Natural killer cell treated with Interleukin-12 subunit alpha and Interleukin-12 subunit beta and Interleukin-15 and Interleukin-18, amount 100 ng/mL, for 72 hours (primary cell): ENCODE measurements at regions not wholly inside any gene's neighbourhood (a gene's known extent, or its start where the extent isn't known, plus 50 kb on each side); places are given as distances from the start of the nearest gene placed in this dataset.
A peak's percentile ranks its signal among the peaks of the same experiment; 100 is the strongest.
"Not testable (repeated sequence)": the region's sequence is repeated elsewhere in the genome, so short reads cannot be mapped to it uniquely, and the experiment has no call there.

ENCODE experiments used
- ATAC-seq, 2 donors: fragments of 150-1000 bp; cut with Tn5 transposase in 1 of 2; sonication (Bioruptor Pico), chemical (Tn5 transposase) in 1 of 2; 2 replicates each; pipeline ENCODE4 v1.10.0; 2021
- DNase-seq: peaks from one replicate; pipeline ENCODE4 v3.0.0; 2022; ENCODE audit warnings: low spot score
- H3K27ac Mint-ChIP-seq, 2 donors: 1 replicate in 1 of 2; 2 replicates in 1 of 2; pipeline ENCODE4 v1.8.0; 2022; ENCODE audit warnings: mixed read lengths in 2 of 2, mild to moderate bottlenecking in 1 of 2, moderate library complexity in 1 of 2
- H3K27me3 Mint-ChIP-seq, 2 donors: 1 replicate in 1 of 2; 2 replicates in 1 of 2; pipeline ENCODE4 v1.8.0; 2022; ENCODE audit warnings: mixed read lengths in 2 of 2
- H3K36me3 Mint-ChIP-seq: one replicate; pipeline ENCODE4 v1.8.0; 2022; ENCODE audit warnings: mixed read lengths
- H3K4me1 Mint-ChIP-seq, 2 donors: 1 replicate in 1 of 2; 2 replicates in 1 of 2; pipeline ENCODE4 v1.8.0; 2022; ENCODE audit warnings: low read depth in 2 of 2, mixed read lengths in 2 of 2, mild to moderate bottlenecking in 1 of 2
- H3K4me3 Mint-ChIP-seq: one replicate; pipeline ENCODE4 v1.8.0; 2022; ENCODE audit warnings: mixed read lengths
- H3K9me3 Mint-ChIP-seq: 2 replicates; pipeline ENCODE4 v1.8.0; 2022; ENCODE audit warnings: mixed read lengths

DNA sequence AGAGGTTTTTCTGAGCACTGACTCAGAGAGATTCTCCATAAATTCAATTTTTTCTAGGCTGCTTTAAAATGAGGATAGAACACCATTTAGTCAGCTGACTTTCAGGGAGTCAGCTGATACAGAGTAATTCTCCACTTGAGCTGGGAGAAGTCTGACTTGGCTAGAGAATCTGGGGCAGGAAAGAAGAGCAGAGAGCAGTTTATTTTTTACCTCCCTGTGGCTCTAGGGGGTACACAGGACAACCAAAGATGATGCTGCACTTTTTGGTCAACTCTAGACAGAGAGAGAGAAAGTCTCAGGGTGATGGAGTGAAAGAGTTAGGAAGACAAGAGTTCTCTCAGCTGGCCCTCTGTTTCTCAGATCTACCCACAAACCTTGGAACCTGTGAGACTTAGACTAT lies 67.3 kb upstream of the EED start:
- H3K9me3 Mint-ChIP-seq: no peaks in the 10 kb centered on the region
- H3K4me1 Mint-ChIP-seq: peaks cover 20 to 24% of the 10 kb centered on the region in 2 donors
- peak overlapping the region; percentile 40 to 65 for H3K27ac Mint-ChIP-seq
- H3K36me3 Mint-ChIP-seq: no peaks in the 10 kb centered on the region
- H3K4me3 Mint-ChIP-seq: peak overlapping the region; percentile 56
- no peaks in the 10 kb centered on the region for H3K27me3 Mint-ChIP-seq
- no peak for DNase-seq
- ATAC-seq: no peak

DNA sequence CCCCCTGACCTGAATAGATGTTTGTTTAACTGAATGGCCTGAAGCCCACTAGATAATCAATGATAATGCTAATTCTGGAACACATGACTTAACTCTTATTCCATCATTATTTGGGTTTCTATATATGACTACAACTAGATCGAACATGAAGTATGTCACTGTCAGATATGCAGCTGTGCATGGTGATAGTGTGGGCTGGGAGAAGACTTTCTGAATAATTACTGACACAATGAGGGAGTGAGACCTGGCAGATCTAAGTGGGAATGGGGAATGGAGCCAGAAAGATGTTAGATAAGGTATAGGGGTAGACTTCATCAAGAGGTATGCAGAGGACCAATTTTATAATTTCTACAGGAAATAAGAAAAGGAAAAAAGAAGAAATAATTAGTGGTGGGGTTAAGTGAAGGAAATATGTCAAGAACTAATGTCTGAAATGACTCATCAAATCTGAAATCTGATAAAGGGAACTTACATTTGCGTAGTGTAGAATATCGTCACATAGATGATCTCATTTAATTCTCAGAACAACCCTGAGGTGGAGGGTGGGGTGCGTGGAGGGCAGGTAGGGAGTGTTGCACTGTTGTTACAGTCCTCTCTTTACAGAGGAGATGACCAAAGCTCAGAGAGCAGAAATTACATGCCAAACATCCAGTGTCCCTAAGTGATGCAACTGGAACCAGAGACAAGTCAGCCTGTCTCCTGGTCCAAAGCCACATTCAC lies 68.2 kb upstream of the EED start:
- ATAC-seq (peak; percentile 80 to 91), DNase-seq (no peak)
- H3K9me3 Mint-ChIP-seq: no peaks in the 10 kb centered on the region
- H3K27ac Mint-ChIP-seq: peak overlapping the region; percentile 40 to 65
- no peaks in the 10 kb centered on the region for H3K27me3 Mint-ChIP-seq
- peak overlapping the region; percentile 63 for H3K4me3 Mint-ChIP-seq
- H3K36me3 Mint-ChIP-seq: no peaks in the 10 kb centered on the region
- peaks cover 20 to 24% of the 10 kb centered on the region in 2 donors for H3K4me1 Mint-ChIP-seq

DNA sequence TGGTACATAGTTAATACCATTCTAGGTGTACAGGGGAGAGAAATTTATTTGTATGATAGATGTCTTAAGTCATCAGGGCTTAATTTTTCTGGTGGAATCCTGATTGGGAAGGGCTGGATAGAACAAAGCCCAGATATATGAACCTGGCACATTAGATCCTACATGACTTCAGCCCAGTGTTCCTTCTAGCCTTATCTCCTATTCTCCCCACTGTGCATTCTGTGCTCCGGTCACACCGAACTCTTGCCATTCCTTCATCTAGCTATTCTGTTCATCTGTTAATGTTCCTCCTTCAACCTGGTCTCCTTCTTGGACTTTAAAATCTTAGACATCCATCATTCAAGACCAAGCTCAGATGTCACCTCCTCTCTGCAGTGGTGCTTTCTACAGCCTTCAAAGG lies 68.9 kb upstream of the EED start:
- H3K27ac Mint-ChIP-seq: peak overlapping the region; percentile 40 to 65

DNA sequence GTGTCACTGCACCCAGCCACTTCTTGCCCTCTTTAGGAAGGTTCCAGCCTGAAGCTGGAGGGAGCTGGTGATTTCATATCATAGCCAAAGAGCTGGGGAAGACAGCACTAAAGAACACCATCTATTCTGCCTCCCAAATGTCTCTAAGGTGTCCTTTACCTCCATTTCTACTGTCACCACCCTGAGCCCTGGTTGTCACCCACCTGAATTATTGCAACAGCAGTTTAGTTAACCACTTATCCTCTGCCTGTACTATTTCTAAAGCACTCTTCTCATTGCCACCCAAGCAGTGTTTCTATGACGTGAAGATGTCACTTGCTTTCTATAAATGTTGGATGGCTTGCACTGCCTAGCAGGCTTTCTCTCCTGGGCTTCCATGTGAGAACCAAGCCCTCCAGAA lies 69.4 kb upstream of the EED start:
- DNase-seq (no peak), ATAC-seq (no peak)
- H3K4me3 Mint-ChIP-seq: no peak overlapping the region
- peaks cover 20 to 24% of the 10 kb centered on the region in 2 donors for H3K4me1 Mint-ChIP-seq
- H3K9me3 Mint-ChIP-seq: no peaks in the 10 kb centered on the region
- no peaks in the 10 kb centered on the region for H3K27me3 Mint-ChIP-seq
- no peak overlapping the region for H3K27ac Mint-ChIP-seq
- H3K36me3 Mint-ChIP-seq: no peaks in the 10 kb centered on the region

More for the DNA sequence above, 68.9 kb upstream of the EED start:
- no peak for DNase-seq
- Mint-ChIP-seq H3K36me3 (no peaks in the 10 kb centered on the region), H3K4me3 (peak overlapping the region; percentile 63), H3K9me3 (no peaks in the 10 kb centered on the region), H3K27me3 (no peaks in the 10 kb centered on the region), H3K4me1 (peaks cover 20 to 24% of the 10 kb centered on the region in 2 donors)
- ATAC-seq: no peak

DNA sequence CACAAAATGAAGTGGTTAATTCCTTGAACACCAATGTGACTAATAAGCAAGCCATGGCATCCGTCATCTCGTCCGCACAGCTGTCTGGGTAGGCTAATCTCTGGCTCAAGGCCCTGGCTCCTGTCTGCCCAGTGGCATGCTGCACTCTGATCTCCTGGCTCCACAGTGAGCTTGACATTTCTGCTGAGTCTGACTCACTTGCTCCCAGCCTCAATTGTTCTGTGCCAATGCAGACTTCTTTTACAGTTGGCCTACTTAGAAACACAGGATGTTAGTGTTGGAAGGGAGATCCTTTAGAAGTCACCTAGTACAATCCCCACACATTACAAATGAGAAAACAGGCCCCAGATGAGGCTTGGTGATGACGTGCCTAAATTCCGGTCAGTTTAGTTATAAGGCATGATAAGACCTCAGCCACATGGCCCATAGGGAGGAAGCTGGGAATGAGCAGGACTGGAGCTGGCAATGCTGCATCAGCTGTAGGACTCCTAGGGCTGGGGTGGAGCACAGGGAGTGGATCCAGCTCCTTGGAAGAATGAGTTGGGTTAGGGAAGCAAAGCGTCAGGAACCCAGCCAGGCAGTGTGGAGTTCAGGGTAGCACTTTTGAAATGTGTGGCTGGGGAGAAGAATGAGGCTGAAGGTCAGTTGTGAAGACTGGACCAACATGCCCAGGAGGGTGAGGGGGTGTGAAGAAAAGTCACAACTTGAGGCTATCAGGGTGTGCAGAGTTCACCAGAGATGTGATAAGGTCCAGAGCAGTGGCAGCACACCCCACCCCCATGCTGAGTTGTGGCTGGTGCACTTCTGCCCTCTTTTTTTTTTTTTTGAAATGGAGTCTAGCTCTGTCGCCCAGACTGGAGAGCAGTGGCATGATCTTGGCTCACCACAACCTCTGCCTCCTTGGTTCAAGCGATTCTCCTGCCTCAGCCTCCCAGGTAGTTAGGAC lies 70.2 kb upstream of the EED start:
- no peak overlapping the region for H3K4me3 Mint-ChIP-seq
- H3K27me3 Mint-ChIP-seq: no peaks in the 10 kb centered on the region
- DNase-seq (no peak), ATAC-seq (no peak)
- H3K9me3 Mint-ChIP-seq: no peaks in the 10 kb centered on the region
- no peaks in the 10 kb centered on the region for H3K36me3 Mint-ChIP-seq
- H3K4me1 Mint-ChIP-seq: peaks cover 17 to 24% of the 10 kb centered on the region in 2 donors
- H3K27ac Mint-ChIP-seq: no peak overlapping the region

DNA sequence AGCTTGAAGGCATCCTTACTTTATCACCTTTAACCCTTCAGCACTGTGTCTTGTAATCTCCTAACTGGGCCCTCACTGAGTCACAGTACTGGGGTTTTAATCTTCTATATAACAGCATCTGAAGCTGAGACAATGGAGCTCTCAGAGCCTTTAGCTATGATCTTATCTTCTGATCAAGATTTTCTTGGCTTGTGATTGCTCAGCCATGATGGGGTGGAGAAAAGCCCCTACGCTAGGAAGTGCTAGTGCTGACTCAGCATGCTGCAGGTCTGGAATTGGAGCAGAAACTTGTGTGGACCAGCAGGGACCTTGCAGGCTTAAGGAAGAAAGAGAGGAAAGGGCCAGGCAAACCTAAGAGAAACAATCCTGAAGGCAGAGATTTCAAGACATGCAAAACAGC lies 71.7 kb upstream of the EED start:
- ATAC-seq (no peak), DNase-seq (no peak)
- no peak overlapping the region for H3K27ac Mint-ChIP-seq
- no peaks in the 10 kb centered on the region for H3K36me3 Mint-ChIP-seq
- no peaks in the 10 kb centered on the region for H3K27me3 Mint-ChIP-seq
- peaks cover 14 to 24% of the 10 kb centered on the region in 2 donors for H3K4me1 Mint-ChIP-seq
- H3K9me3 Mint-ChIP-seq: no peaks in the 10 kb centered on the region
- H3K4me3 Mint-ChIP-seq: no peak overlapping the region

DNA sequence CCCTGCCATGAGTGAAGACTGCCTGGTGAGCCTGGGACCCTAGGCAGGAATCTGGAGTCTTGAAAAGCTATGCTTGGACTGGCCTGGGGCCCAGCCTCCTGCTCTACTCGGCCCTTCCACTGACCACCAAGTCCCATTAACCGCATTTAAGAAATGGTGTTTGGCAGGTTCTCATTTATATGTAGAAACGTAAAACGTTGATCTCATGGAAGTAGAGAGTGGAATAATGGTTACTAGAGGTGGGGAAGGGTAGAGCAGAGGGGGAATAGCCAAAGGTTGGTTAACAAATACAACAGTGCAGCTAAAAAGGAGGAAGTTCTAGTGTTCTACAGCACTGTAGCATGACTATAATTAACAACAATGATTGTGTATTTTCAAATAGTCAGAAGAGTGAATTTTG lies 72.9 kb upstream of the EED start:
- ATAC-seq: no peak
- H3K4me3 Mint-ChIP-seq: no peak overlapping the region
- DNase-seq: no peak
- peaks cover 10 to 16% of the 10 kb centered on the region in 2 donors for H3K4me1 Mint-ChIP-seq
- no peaks in the 10 kb centered on the region for H3K36me3 Mint-ChIP-seq
- H3K27ac Mint-ChIP-seq: no peak overlapping the region
- H3K9me3 Mint-ChIP-seq: no peaks in the 10 kb centered on the region
- no peaks in the 10 kb centered on the region for H3K27me3 Mint-ChIP-seq

DNA sequence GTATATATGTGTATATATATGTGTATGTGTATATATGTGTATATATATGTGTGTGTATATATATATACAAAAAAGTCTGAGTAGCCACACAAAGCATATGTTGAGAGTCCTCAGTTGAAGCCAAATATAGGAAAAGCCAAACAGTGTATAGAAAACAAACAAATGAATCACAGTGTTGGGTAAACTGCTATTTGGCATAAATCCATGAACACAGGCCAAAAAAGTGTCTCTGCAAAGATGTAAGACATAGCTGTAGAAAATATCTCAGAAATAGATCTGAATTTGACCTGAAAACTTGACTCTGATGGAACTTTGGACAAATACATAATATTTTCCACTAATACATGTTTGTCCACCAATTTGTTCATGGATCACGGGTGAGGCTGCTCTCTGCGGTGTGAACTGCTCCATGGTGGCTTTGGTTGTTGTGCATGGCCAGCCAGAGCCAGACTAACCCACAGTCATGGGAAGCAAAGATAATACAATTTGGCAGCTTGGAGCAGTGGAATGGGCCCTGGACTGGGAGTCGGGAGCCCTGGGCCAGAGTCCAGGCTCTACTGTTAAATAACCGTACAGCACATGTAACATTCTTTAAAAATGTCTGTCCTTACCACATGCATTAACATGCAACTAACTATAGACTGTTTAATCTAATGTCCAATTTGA lies 76.9 kb upstream of the EED start:
- Mint-ChIP-seq H3K36me3 (no peaks in the 10 kb centered on the region), H3K27ac (no peak overlapping the region), H3K9me3 (no peaks in the 10 kb centered on the region), H3K4me3 (no peak overlapping the region), H3K4me1 (peaks cover 0 to 2% of the 10 kb centered on the region in 2 donors), H3K27me3 (no peaks in the 10 kb centered on the region)
- DNase-seq: no peak
- no peak for ATAC-seq

DNA sequence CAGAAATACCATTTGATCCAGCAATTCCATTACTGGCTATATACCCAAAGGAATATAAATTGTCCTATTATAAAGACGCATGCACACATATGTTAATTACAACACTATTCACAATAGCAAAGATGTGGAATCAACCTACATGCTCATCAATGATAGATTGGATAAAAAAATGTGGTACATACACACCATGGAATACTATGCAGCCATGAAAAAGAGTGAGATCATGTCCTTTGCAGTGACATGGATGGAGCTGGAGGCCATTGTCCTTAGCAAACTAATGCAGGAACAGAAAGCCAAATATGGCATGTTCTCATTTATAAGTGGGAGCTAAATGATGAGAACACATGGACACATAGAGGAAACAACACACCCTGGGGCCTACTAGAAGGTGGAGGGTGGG lies 78.3 kb upstream of the EED start:
- H3K27ac Mint-ChIP-seq: not testable (repeated sequence)

DNA sequence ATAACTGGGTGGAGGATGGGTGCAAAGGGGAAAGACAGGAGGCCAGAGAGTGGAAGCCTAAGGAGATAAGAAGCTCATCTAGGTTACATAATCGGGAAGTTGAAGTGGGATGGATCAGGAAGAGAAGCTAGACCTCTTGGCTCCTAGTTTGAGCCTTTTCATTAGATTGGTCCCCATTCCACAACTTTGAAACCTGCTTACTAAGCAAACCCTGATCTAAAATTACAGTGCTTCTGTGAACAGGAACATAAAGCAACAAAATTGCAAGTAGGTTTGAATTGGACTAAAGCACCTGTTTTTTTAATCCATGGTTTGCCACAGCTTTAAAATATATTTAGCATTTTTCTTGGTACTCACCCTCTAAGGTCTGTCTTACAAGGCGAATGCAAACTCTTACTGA lies 80.4 kb upstream of the EED start:
- Mint-ChIP-seq H3K4me1 (peaks cover 11 to 12% of the 10 kb centered on the region in 2 donors), H3K9me3 (no peaks in the 10 kb centered on the region), H3K4me3 (no peak overlapping the region), H3K36me3 (no peaks in the 10 kb centered on the region), H3K27me3 (no peaks in the 10 kb centered on the region), H3K27ac (peak overlapping the region in 1 of 2 donors; percentile 28)
- DNase-seq: no peak
- no peak for ATAC-seq

More for the DNA sequence above, 78.3 kb upstream of the EED start:
- H3K4me1 Mint-ChIP-seq, DNase-seq, H3K27me3 Mint-ChIP-seq, H3K36me3 Mint-ChIP-seq, H3K9me3 Mint-ChIP-seq, H3K4me3 Mint-ChIP-seq, ATAC-seq: not testable (repeated sequence)

DNA sequence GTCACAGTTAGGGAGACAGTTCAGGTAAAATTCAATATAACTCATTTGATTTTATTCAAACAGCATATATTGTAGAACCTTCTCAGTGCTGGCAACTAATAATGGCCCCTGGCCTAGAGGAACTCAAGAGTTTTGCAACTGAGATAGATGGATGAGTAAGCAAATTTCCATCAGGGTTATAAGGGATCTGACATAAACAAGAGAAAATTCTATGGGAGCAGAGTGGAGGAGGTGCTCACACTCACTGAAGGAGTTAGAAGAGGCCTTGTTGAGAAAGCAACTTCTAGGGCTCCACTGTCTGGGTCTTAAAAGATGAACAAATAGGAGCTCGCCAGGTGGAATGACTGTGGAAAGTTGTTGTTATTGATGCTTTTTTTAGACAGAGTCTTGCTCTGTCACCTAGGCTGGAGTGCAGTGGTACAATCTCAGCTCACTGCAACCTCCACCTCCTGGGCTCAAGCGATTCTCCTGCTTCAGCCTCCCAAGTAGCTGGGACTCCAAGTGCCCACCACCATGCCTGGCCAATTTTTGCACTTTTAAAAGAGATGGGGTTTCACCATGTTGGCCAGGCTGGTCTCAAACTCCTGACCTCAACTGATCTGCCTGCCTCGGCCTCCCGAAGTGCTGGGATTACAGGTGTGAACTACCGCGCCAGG lies 81.2 kb upstream of the EED start:
- peak overlapping the region; percentile 28 to 36 for H3K27ac Mint-ChIP-seq
- not testable (repeated sequence) for H3K9me3 Mint-ChIP-seq, H3K27me3 Mint-ChIP-seq, ATAC-seq, DNase-seq, H3K36me3 Mint-ChIP-seq, H3K4me3 Mint-ChIP-seq
- H3K4me1 Mint-ChIP-seq: peaks cover 18 to 19% of the 10 kb centered on the region in 2 donors

DNA sequence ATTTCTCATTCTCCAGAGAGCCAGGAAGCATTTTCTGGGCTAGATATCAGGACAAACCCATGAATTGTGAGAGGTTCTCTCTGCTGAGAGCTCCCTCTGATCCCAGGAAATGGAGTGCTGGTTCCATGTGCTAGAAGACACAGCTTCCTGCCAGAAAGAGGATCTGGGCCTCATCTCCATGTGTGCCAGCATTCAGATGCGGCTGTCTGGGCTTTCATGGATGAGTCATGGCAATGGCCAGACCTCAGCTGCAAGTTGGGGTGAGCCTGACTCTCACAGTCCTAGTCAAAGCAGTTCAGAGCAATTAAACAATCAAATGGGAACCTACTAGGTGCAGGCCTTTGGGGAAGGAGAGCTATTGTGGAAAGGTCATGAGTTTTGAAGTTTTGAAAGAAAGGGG lies 82.3 kb upstream of the EED start:
- ATAC-seq: no peak
- Mint-ChIP-seq H3K27ac (peak overlapping the region; percentile 24 to 43), H3K27me3 (no peaks in the 10 kb centered on the region), H3K9me3 (no peaks in the 10 kb centered on the region), H3K36me3 (no peaks in the 10 kb centered on the region), H3K4me1 (peaks cover 20 to 24% of the 10 kb centered on the region in 2 donors), H3K4me3 (no peak overlapping the region)
- DNase-seq: no peak

DNA sequence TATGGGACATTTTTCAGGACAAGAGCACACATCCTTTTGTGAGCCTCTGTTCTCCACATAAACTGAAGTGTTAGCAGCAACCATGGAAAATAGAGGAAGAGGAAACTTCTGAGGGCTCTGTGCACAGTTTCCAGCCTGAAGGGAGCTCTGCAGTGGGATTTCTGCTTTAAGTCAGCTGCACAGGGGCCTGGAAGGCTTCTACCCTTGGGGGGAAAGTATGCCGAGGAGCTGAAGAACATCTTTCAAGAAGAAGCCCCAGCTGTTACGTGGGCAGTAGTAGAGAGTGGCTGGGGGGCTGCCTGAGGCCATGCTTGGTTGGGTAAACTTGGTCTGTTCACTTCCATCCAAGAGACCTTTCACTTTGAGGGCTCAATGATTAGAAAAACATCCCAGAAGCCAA lies 82.7 kb upstream of the EED start:
- H3K9me3 Mint-ChIP-seq: no peaks in the 10 kb centered on the region
- H3K27ac Mint-ChIP-seq: peak overlapping the region; percentile 24 to 43
- no peak for ATAC-seq
- H3K36me3 Mint-ChIP-seq: no peaks in the 10 kb centered on the region
- H3K27me3 Mint-ChIP-seq: no peaks in the 10 kb centered on the region
- H3K4me1 Mint-ChIP-seq: peaks cover 20 to 24% of the 10 kb centered on the region in 2 donors
- no peak for DNase-seq
- H3K4me3 Mint-ChIP-seq: no peak overlapping the region
